ENCODE measurements at regions not wholly inside any gene's neighbourhood (a gene's known extent, or its start where the extent isn't known, plus 50 kb on each side); places are given as distances from the start of the nearest gene placed in this dataset.

GRCh38 chr5:124627815-124628595 lies 118.4 kb downstream of the ZNF608 start:
- TF ChIP-seq TCF7L2 (IDR thresholded peaks at IDR 0.05; ENCODE audit: borderline replicate concordance, low read depth, low read length) (no peak), ATF2 (tag by site-specific recombination; IDR thresholded peaks at IDR 0.05; ENCODE audit: low read depth) (peak; percentile 39; the same call in 1 of the 2 replicates), TRIM28 (IDR thresholded peaks at IDR 0.05; ENCODE audit: borderline replicate concordance, low read length) (no peak), ZNF513 (tag by site-specific recombination; IDR thresholded peaks at IDR 0.05) (peak; percentile 48; the same call in 1 of the 2 replicates), ZXDB (tag by site-specific recombination; IDR thresholded peaks at IDR 0.05) (no peak), SCRT1 (tag by site-specific recombination; IDR thresholded peaks at IDR 0.05; ENCODE audit: borderline replicate concordance) (no peak), PRDM1 (tag by site-specific recombination; IDR thresholded peaks at IDR 0.05) (no peak), ZNF555 (tag by site-specific recombination; conservative IDR thresholded peaks at IDR 0.05) (no peak), ZNF48 (tag by site-specific recombination; IDR thresholded peaks at IDR 0.05) (no peak), SP2 (tag by site-specific recombination; IDR thresholded peaks at IDR 0.05) (no peak), ZNF311 (tag by site-specific recombination; IDR thresholded peaks at IDR 0.05; ENCODE audit: borderline replicate concordance) (no peak), ZNF596 (tag by site-specific recombination; IDR thresholded peaks at IDR 0.05) (peak; percentile 55; the same call in 1 of the 2 replicates)
- Histone ChIP-seq H3K27ac (ENCODE audit: extremely low read depth, low read depth, low read length) (peak overlapping the region; percentile 88), H3K9me3 (ENCODE audit: control insufficient read depth, insufficient read depth, low read depth, low read length) (no peaks in the 10 kb centered on the region), H3K4me3 (ENCODE audit: low read depth, low read length) (no peak overlapping the region), H3K4me1 (ENCODE audit: control insufficient read depth, insufficient read depth, low read length) (peaks cover 25% of the 10 kb centered on the region), H3K36me3 (ENCODE audit: control insufficient read depth in 2 of 2, insufficient read depth in 1 of 2, low read length in 2 of 2) (peaks cover 0 to under 1% of the 10 kb centered on the region in 2 experiments; a peak in 1 of 3 replicates)
- ChIA-PET CTCF (interaction anchor here (0.5 to 0.6 kb wide), 2 partner anchors 74 to 275 kb away, joined by 3 to 4 read pairs; no protein-coding TSS in a partner anchor), POLR2A (interaction anchor here (0.7 to 3.3 kb wide), 6 partner anchors 23 to 119 kb away, joined by 3 to 22 read pairs (median 8); no protein-coding TSS in a partner anchor)

GRCh38 chr5:124626053-124626452 lies 120.4 kb downstream of the ZNF608 start:
- Histone ChIP-seq H3K27ac (ENCODE audit: extremely low read depth, low read depth, low read length) (no peak overlapping the region), H3K4me3 (ENCODE audit: low read depth, low read length) (no peak overlapping the region), H3K9me3 (ENCODE audit: control insufficient read depth, insufficient read depth, low read depth, low read length) (no peaks in the 10 kb centered on the region), H3K36me3 (ENCODE audit: control insufficient read depth in 2 of 2, insufficient read depth in 1 of 2, low read length in 2 of 2) (no peaks in the 10 kb centered on the region), H3K4me1 (ENCODE audit: control insufficient read depth, insufficient read depth, low read length) (peaks cover 21% of the 10 kb centered on the region)
- POLR2A ChIA-PET, result interaction anchor here (0.5 kb wide), 1 partner anchor 99 kb away, joined by 3 read pairs; no protein-coding TSS in a partner anchor
- CTCF ChIA-PET, result no interaction called here
- TF ChIP-seq SCRT1 (tag by site-specific recombination; IDR thresholded peaks at IDR 0.05; ENCODE audit: borderline replicate concordance) (no peak), RBAK (tag by site-specific recombination; IDR thresholded peaks at IDR 0.05) (no peak), GFI1B (tag by site-specific recombination; IDR thresholded peaks at IDR 0.05) (no peak), ZNF350 (tag by site-specific recombination; IDR thresholded peaks at IDR 0.05) (no peak), ZNF324 (tag by site-specific recombination; IDR thresholded peaks at IDR 0.05) (no peak), TRIM28 (IDR thresholded peaks at IDR 0.05; ENCODE audit: borderline replicate concordance, low read length) (no peak), ZNF404 (tag by site-specific recombination; IDR thresholded peaks at IDR 0.05) (no peak), SP3 (tag by site-specific recombination; IDR thresholded peaks at IDR 0.05) (no peak), ZNF623 (tag by site-specific recombination; IDR thresholded peaks at IDR 0.05) (peak; percentile 96)

All from HEK293 (cell line).